HG02970 (cell line): ENCODE measurements at regions not wholly inside any gene's neighbourhood (a gene's known extent, or its start where the extent isn't known, plus 50 kb on each side); places are given as distances from the start of the nearest gene placed in this dataset.
"Not testable (repeated sequence)": the region's sequence is repeated elsewhere in the genome, so short reads cannot be mapped to it uniquely, and the experiment has no call there.

Experiments used
- ATAC-seq: cut with Tn5 transposase; IDR thresholded peaks from one replicate; pipeline ENCODE4 v1.9.1; 2021; ENCODE audit warnings: mild to moderate bottlenecking, moderate library complexity, moderate number of reproducible peaks; ENCODE audit not compliant: unreplicated experiment, low FRiP score

GRCh38 chr12:58068706-58069105, 127.3 kb downstream of the ATP23 start:
- ATAC-seq, result no peak

- no peak for ATAC-seq
These were observed 128.0 kb downstream of the ATP23 start for GRCh38 chr12:58069268-58069963.

- no peak for ATAC-seq
These were observed 130.6 kb downstream of the ATP23 start for GRCh38 chr12:58071994-58072393.

- ATAC-seq, result no peak
These were observed 132.9 kb downstream of the ATP23 start for GRCh38 chr12:58074259-58074658.

GRCh38 chr12:58079806-58080205, 138.4 kb downstream of the ATP23 start:
- ATAC-seq, result no peak

GRCh38 chr12:58081488-58081887, 140.1 kb downstream of the ATP23 start:
- no peak for ATAC-seq

- no peak for ATAC-seq
These were observed 141.6 kb downstream of the ATP23 start for GRCh38 chr12:58082996-58083395.

GRCh38 chr12:58086006-58086405, 144.6 kb downstream of the ATP23 start:
- ATAC-seq, result no peak

- ATAC-seq, result no peak
These were observed 145.6 kb downstream of the ATP23 start for GRCh38 chr12:58086930-58087329.

GRCh38 chr12:58087423-58088127, 146.2 kb downstream of the ATP23 start:
- ATAC-seq, result no peak

GRCh38 chr12:58089588-58089987, 148.2 kb downstream of the ATP23 start:
- no peak for ATAC-seq

GRCh38 chr12:58090685-58091084, 149.3 kb downstream of the ATP23 start:
- no peak for ATAC-seq

- no peak for ATAC-seq
These were observed 153.6 kb downstream of the ATP23 start for GRCh38 chr12:58095002-58095401.

- ATAC-seq, result no peak
These were observed 156.4 kb downstream of the ATP23 start for GRCh38 chr12:58097741-58098140.

- no peak for ATAC-seq
These were observed 158.1 kb downstream of the ATP23 start for GRCh38 chr12:58099476-58099875.

GRCh38 chr12:58104351-58104755, 163.0 kb downstream of the ATP23 start:
- ATAC-seq, result no peak

- no peak for ATAC-seq
These were observed 164.1 kb downstream of the ATP23 start for GRCh38 chr12:58105225-58106119.

- no peak for ATAC-seq
These were observed 164.8 kb downstream of the ATP23 start for GRCh38 chr12:58106195-58106594.

- ATAC-seq, result no peak
These were observed 175.8 kb downstream of the ATP23 start for GRCh38 chr12:58117201-58117600.

- ATAC-seq, result no peak
These were observed 176.3 kb downstream of the ATP23 start for GRCh38 chr12:58117667-58118066.

- ATAC-seq, result not testable (repeated sequence)
These were observed 184.4 kb downstream of the ATP23 start for GRCh38 chr12:58125761-58126160.
